ENCODE measurements at regions not wholly inside any gene's neighbourhood (a gene's known extent, or its start where the extent isn't known, plus 50 kb on each side); places are given as distances from the start of the nearest gene placed in this dataset.

- TF ChIP-seq CTCF (IDR thresholded peaks at IDR 0.05) (no peak), POLR2A (IDR thresholded peaks at IDR 0.05) (no peak)
Observed at GRCh38 chr14:28157887-28158791, 608.4 kb upstream of the FOXG1 start.

All from heart left ventricle (tissue), 13 donors.